HPDE6-E6E7 (cell line): ENCODE measurements at regions not wholly inside any gene's neighbourhood (a gene's known extent, or its start where the extent isn't known, plus 50 kb on each side); places are given as distances from the start of the nearest gene placed in this dataset.

Experiments used
- DNase-seq: peaks from one replicate; pipeline ENCODE4 v3.0.0; 2011; ENCODE audit warnings: missing footprints; ENCODE audit errors: extremely low spot score

DNA sequence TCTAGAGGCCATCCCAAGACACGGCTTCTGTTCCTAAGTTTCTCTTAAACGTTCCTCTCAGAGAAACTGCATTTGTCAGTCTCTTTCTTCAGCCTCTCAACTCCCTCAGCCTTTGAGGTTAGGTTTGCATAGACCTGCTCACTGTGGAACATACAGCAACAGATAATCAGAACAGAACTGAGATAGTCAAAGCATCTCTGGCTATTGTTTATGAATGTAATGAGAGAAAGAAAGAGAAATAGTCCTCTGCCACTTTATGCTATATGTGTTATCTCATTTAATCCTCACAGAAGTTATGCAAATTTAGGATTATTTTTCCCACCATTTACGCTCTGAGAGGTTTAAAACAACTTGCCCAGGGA lies 190.6 kb downstream of the PHLDA1 start:
- DNase-seq, result no peak

DNA sequence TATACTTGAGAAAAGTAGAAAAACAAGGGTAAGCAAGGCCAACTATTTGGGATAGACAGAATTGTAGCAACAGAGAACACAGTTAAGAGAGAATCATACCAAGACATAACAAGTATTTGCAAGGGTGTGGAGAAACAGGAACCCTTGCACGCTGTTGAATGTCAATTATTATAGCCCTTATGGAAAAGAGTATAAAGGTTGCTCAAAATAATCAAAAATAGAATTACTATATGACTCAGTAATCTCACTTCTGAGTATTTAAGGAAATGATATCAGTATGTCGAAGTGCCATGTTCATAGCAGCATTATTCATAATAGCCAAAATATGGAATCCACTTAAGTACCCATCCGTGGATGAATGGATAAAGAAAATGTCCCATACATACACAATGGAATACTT lies 193.3 kb downstream of the PHLDA1 start:
- no peak for DNase-seq

DNA sequence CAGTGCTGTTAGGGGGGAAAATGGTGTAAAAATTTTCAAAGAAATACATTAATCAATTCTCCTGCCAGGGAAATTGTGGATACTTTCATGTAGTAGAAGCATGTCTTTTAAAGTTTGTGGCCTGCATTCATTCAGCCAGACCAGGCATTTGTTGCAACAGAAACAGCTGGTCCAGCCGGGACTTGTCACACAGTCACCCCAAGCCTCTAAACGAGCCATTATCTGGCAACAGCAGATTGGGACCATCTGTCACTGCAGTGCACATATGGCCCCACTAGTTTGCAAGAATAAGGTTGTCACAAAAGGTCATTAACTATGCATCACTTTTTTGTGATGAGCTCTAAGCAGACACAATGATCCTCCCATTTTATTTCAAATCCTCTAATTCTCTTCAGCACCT lies 193.9 kb downstream of the PHLDA1 start:
- DNase-seq, result no peak

DNA sequence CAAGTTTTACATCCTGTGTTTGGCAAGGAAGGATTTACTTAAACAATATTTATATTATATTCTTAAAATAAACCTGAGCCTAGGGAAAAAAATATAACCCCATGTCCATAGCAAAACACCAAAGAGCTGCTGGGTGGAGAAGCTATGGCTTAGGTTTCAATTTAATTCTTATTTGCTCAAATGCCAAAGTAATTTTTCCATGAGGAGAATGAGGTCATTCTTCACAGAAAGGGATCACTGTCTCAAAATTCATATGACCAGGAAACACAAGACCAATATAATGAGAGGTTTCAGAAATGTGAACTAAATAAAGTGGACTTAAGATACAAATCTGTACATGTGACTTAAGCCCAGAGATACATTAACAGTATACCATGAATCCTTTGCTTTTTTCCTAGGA lies 195.0 kb downstream of the PHLDA1 start:
- no peak for DNase-seq

DNA sequence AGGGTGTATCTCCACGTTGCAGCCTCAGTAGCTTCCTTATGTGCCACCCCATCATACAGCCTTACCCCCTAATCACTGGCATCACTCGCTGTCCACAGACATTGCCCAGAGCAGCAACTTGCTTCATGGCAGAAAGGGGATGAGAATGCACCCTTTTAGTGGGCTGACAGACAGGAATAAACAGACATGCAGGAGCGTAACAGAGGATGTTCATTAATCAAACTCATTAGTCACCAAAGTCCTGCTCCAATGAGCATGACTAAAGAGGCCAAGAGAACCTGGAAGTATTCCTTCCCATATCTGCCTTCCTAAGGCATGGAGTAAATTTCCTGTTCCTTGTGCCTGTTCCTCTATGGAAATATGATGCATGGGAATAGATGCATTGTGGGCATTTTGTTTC lies 197.0 kb downstream of the PHLDA1 start:
- DNase-seq, result no peak

DNA sequence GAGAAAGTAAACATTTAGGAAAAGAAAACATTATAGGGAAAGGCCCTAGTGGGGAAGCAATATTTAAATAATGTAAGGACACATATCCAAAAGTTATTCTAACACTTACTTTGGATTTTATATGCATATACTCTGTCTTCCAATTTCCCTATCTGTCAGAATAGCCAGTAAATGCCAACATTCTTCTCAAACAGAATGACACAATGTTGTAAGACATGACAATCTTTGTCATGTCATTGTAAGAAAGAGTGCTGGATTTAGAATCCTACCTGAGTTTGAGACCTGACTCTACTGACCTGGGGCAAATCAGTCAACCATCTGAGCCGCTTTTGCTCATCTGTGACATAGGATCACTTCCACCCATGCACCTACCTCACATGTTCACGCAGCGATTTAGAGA lies 198.3 kb downstream of the PHLDA1 start:
- DNase-seq, result no peak

DNA sequence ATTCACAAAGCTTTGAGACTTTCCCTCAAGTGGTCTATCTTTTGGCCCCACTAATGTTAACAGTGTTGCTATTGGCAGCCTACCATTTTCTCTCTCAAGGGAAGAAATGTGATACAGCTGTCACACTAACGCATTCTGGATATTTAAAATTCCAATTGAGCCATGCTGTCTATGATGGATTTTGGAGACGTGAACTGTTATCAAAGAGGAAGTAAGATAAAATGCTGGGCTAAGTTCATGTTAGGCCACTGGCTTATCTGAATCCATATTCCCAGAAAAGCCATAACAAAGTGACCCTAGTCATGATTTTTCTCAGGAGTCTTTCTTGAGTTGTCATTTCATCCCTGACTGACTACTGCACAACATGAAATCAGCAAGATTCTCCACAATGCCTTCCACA lies 200.2 kb downstream of the PHLDA1 start:
- no peak for DNase-seq

DNA sequence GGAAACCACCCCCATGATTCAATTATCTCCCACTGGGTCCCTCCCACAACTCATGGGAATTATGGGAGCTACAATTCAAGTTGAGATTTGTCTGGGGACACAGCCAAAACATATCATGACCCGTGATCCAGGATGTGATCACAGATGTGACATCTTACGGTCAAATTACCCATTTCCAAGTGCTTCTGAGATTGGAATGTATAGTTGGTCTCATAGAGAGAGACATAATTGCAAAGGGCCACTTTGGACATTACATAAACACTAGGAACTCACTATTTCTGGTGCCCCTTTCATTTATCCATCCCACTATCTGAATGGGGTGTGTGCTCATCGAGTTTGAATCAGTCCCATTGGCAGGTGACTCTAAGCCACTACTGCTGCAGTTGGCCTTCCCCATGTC lies 204.5 kb downstream of the PHLDA1 start:
- no peak for DNase-seq

DNA sequence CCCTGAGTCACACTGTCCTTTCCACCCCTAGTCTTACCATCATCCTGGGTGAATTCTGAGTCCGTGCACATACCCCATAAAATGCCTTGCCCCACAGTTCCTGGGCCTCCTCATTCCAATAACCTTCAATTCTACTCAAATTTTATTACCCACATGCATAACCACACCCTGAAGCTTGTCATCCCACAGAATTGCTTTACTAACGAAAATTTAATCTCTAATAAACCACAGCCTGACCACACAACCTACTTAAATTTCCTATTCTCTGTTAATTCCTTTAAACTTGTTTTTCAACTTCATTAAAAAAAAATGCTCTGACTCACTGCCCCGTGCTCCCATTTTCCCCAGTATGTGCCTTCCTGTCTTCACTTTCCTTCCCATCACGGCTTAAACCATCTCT lies 205.9 kb downstream of the PHLDA1 start:
- peak; percentile 65 for DNase-seq

DNA sequence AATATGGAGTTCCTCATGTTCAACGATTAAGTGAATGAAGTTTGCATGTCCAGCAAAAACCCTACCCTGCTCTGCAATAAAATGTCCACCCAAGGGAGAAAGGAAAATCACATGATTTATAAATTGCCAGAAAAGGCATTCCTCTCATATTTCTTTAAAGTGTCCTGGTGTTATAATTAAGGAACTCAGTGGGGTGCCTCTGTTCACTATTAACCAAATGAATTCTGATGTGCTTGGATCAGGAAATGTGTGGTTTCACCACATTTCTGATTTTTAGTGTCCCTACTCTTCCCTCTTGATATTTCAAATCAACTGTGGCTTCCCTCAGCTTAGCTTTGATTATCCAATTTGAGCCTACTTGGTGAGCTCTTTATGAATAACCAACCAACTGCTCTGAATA lies 208.1 kb downstream of the PHLDA1 start:
- no peak for DNase-seq

DNA sequence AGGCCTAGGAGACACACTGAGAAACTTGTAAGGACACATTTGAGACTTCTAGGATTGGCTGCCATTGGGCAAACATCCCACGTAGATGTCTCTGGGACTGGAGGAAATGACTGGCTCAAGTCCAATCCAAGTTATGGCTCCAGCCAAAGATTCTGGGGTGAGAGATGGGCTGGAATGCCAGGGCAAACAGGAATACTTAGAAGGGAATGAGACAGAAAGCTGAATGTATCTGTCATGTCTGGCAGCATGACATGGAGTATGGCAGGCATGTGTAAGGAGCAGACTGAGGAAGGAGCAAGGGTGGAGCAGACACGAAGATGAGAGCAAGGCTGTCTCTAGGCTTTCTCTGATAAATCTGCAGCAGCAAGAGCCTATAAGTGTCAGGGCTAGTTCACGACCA lies 209.2 kb downstream of the PHLDA1 start:
- no peak for DNase-seq

DNA sequence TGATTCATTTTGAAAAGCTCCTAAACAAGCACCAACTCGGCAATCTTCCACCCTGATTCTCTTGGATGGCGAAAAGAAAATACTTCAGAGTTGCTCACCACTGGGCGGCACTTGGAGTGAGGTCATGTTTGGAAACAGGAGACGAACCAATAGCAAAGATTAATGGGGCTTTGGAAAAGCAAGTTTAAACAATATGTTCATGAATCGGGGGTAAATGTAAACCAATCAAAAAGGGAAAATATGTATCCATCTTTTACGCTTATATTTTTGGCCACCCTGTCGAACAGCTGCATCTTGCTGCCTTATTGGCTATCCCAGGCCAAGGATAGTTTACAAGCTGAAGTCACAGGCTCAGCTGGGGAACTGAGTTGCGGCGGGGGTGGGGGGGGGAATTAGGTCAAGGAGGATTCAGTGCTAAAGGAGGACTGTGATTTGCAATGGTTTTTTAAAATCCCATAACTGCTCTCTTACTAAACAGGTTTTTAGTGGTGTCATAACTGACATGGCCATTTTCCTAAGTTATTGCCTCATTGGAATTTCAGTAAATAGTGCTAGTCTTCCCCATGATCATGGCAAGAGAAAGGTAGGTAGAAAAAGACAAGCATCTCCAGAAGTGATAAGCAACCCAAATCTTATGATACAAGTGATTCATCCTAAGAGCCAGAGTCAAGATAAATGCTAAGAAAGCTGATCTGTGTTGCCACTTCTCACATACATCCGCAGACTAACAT lies 210.6 kb downstream of the PHLDA1 start:
- DNase-seq, result peak; percentile 73

DNA sequence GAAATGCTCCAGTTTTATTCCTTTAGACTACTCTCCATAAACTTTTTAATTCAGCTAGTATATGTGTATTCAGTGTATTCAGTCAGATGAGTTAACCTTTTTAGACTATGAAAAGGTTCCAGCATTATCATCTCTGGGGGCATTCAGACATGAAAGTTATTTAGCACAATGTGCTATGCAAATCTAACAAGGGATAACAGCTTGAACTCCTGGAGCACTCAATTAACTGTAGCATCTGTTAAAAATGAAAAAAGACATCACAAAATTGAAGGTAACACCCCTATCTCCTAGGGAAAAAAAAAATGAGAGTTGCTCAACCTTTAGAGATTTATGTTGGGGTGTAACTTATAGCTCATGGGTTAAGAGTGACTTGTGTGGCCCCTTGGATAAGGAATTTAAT lies 211.5 kb downstream of the PHLDA1 start:
- no peak for DNase-seq

DNA sequence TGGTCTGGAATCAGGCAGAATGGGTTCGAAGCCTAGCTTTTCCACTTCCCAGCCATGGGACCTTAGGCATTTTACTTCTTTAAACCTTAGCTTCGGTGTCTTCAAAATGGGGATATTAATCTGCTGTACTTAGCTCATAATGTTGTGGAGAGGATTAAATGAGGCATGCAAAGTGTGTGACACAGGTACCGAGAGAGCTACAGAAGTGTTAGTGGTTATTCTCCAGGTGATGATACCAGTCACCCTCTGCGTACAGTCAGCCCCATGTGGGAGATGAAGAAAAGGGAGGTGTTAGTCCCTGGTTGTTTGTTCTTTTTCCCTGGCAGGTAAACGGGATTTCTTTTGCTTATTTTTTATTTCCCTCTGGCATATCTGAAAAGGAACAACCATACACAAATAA lies 212.1 kb downstream of the PHLDA1 start:
- DNase-seq, result no peak

DNA sequence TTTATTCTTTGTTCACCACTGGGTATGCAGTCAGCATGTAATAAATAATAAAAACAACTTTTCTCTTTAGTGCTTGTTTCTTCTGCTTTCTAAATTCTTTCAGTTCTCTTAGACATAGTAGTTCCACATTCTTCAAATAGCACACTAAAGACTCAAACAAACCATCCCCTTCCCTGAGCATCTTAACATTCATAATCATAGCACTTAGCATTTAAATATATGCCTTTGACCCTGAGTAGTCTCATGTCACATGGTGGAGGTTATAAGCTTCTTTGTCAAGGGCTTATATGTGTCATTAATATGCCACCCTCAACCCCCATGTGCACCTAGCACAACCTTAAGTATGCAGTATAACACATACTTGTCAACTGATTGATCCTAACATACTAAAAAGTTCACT lies 212.7 kb downstream of the PHLDA1 start:
- no peak for DNase-seq

DNA sequence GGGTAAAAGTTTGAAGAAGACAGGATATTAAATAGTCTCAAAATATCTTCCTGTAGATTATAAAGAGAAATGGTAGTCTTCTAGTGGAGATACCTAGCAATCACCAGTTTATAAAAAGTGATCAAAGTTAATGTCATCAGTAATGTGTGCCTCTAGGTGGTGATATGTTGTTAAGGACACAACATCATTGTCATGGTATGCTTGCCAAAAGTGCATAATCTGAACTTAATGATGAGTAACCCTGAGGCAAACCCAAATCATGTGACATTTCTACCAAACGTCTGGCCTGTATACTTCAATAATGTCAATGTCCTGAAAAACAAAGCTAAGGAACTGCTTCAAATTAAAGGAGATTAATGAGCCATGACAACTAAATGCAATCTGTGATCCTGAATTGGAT lies 214.7 kb downstream of the PHLDA1 start:
- DNase-seq, result peak; percentile 33

DNA sequence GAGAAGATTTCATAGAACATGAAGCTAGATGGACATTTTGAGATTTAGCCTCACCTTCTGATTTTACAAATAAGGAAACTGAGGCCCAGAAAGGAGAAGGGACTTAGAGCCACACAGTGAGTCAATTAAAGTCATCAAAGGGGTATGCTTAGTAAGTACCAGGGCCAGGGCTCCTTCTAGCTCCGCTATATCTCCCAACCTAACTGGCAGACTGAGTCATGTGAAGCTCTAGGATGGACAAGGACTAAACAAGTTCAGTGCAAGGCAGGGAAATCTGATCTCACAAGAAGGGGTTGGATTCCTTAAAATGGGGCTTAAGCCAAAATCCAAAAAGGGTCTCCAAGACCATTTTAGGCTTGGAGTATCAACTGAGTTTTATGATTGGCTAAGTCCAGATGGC lies 215.8 kb downstream of the PHLDA1 start:
- DNase-seq, result no peak

DNA sequence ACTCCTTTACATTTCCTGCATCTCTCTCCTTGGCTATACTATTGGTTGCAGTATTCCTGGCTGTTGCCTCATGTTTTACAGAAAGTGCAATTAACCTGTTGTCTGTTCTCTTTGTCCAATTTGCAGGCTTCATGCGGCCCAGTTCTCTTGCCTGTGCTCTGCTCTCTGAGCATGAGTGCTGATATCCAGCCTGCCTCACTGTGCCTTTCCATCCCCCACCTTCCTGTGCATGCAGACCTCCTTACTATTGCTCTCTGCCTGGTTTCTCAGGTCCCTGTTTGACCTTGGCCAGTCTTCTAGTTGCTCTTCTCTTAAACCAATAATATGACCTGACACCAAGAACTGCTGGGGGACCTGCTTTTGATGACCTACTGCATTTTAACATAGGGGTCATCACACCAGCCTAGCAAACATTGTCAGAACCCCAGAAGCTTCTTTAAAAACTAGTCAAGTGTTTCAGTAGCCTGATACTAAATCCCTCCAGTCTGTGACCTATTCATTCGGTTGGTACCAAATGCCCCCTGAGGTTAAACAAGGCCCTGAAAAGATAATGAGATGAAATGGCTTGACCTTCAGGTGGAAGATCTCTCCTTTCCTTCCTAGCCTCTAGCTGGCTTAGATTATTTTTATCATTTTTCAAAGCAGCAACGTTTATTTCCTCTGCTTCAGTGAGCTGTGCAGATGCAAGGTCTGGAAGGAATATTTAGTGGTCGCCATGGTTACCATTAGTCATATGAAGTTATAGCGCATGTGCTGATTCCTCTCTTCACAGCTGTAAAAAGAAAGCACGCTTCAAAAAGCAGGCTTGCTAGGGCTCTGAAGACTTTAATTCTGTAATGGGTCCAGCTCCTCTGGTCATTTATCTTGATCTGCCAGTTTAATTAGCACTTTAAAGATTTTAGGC lies 216.5 kb downstream of the PHLDA1 start:
- peak; percentile 67 for DNase-seq

DNA sequence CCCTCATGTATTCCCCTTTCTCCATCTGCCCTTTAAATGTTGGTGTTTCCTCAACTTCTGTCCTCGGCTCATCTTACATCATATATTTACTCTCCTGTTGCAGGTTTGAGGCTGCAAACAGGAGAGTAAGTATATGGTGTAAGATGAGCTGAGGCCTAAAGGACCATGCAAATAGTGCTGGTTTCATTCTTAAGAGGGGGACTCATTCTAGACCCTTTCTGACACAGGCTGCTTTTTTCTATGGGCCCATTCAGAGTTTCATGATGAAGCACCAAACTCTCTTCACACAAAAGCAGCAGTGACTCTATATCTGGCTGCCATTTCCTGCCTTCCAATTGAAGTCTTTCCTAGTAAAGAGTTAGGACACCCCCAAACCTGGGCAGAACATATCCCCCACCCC lies 218.5 kb downstream of the PHLDA1 start:
- DNase-seq, result no peak

DNA sequence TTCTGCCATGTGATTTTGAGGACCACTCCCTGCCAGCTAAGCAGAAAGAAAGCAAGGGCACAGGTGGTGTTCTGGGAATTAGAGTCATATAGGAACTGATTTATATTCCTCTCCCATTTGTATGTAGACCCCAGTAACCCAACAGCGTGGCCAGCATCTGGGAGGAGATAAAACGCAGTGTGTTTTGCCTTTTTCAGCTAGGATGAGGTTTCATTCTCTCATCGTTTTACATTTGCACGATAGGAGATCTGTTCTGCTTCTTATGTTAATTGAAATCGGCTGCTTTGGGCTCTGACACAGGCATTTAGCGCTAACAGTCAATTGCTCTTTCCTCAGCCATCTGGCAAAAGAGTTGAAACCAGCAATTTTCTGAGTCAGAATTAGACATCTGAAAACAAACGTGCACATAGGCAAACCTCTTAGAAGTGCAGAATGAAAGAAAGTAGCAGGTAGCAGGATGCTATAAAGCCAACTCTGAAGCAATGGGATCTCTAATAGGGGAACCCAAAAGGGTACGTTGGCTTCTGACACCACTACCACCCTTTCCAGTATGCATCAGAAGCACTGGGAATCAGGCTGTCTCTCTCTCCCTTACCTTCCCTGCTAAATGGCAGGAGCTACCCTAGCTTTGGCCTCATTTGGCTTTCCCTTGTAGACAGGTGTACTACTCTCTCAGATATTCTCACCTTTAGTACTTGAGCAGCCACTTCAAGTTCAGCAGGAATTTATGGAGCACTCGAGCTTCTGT lies 219.1 kb downstream of the PHLDA1 start:
- DNase-seq, result no peak

DNA sequence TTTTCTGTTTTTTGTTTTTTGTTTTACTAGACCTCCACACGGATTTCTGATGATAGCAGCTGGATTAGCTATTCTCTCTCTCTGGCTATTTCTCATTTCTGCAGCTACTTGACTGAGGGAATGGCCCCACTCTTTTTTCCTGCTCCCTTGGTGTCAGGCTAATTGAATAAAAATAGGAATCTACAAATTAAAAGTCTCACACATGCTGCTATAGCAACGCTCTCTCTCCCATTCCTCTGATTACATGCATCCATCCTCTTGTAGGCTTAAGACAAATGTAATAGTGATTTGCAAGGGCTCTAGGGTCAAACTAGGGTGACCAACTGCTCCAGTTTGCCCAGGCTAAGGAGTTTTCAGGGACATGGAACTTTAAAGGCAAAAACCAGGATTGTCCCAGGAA lies 221.8 kb downstream of the PHLDA1 start:
- no peak for DNase-seq

DNA sequence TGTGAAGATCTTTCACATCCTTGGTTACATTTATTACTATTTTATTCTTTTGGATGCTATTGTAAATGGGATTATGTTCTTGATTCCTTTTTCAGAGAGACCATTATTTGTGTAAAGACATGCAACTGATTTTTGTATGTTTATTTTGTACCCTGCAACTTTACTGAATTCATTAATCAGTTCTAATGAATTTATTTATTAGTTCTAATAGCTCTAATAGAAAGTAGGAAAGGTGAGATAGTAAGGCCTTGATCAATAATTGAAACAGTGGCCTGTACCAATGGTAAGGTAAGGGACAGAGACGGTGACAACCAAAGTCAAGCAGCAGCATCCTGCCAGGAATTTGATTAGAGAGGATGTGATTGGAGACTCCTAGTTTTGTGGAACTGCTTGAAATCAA lies 224.1 kb downstream of the PHLDA1 start:
- DNase-seq, result no peak

DNA sequence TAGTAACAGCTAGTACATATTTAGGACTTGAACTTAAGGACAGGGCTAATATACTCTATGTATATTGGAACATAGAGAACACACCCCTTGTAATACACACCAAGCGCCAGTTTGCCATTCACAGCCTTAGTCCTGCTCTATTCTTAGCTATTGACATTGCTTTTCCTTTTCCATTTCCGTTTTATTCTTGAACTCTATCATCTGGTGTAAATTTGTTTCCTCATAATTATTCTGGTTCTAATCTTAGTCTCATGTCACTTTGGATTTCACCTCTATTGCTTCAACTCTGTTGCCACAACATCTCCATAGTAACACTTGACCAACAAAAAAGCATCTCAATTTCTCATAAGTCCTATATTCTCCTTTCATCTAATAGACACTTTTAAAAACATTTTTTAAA lies 225.7 kb downstream of the PHLDA1 start:
- no peak for DNase-seq
